Endothelial cell of umbilical vein (primary cell): ENCODE measurements at regions not wholly inside any gene's neighbourhood (a gene's known extent, or its start where the extent isn't known, plus 50 kb on each side); places are given as distances from the start of the nearest gene placed in this dataset.

Experiments
- BruUV-seq: library from RNA; stranded (reverse); fragments of 400-500 nt; replicated peaks from 2 replicates; lab custom pipeline; 2021; lab: Mats Ljungman, UMichigan
- CTCF ChIA-PET: fragments of 300-600, 350-600 bp; sonication (Branson Sonifier 250); formaldehyde crosslinking; loops from one replicate; lab custom pipeline; 2021; ENCODE audit warnings: antibody characterized with exemption, inconsistent platforms; lab: Charles Lee
- POLR2A ChIA-PET: fragments of 300-600, 350-600 bp; sonication (Branson Sonifier 250); formaldehyde crosslinking; loops from one replicate; lab custom pipeline; 2021; ENCODE audit warnings: antibody characterized with exemption, inconsistent platforms; lab: Charles Lee
- DNase-seq: peaks from one replicate; pipeline ENCODE4 v3.0.0-alpha.2; 2011; ENCODE audit warnings: low read depth, low spot score
- FAIRE-seq: peaks from 2 replicates; lab custom pipeline; 2011; peaks lifted over from hg19 to GRCh38; lab: Jason Lieb, UNC
- H2AFZ ChIP-seq: 2 replicates; pipeline ENCODE4 v1.6.0; 2012; ENCODE audit warnings: low read depth, low read length, control low read depth, inconsistent platforms
- H3K27ac ChIP-seq: 2 replicates; pipeline ENCODE4 v1.5.1; 2011; ENCODE audit warnings: low read depth, mild to moderate bottlenecking, control low read depth, low read length, moderate library complexity; ENCODE audit not compliant: insufficient read depth
- H3K27me3 ChIP-seq, 2 experiments: 2 replicates each; pipeline versions ENCODE4 v1.6.0 to v1.6.1; 2011; ENCODE audit warnings: low read length in 2 of 2, mixed read lengths in 1 of 2; ENCODE audit not compliant: control insufficient read depth in 2 of 2, insufficient read depth in 2 of 2
- H3K36me3 ChIP-seq, 2 experiments: 2 replicates in 1 of 2; 3 replicates in 1 of 2; pipeline ENCODE4 v1.5.1; 2011; ENCODE audit warnings: low read length in 2 of 2, mild to moderate bottlenecking in 1 of 2, moderate library complexity in 1 of 2; ENCODE audit not compliant: control insufficient read depth in 2 of 2, insufficient read depth in 2 of 2; ENCODE audit errors: extremely low read depth in 1 of 2
- H3K4me1 ChIP-seq: 3 replicates; pipeline ENCODE4 v1.5.1; 2011; ENCODE audit warnings: mild to moderate bottlenecking, low read length; ENCODE audit not compliant: control insufficient read depth, insufficient read depth; ENCODE audit errors: extremely low read depth
- H3K4me2 ChIP-seq: 2 replicates; pipeline ENCODE4 v1.6.1; 2011; ENCODE audit warnings: low read length, control low read depth, mixed read lengths; ENCODE audit not compliant: insufficient read depth
- H3K4me3 ChIP-seq, 3 experiments: fragments of 200-600 bp in 1 of 3; sonication (generic), shearing (Covaris generic) in 1 of 3; replicated peaks in 1 of 3; 2 replicates each; pipeline ENCODE4 v1.5.1; 2011 to 2016; ENCODE audit warnings: control low read depth in 3 of 3, low read length in 3 of 3, mild to moderate bottlenecking in 2 of 3, inconsistent platforms in 1 of 3, low read depth in 1 of 3, moderate library complexity in 1 of 3; ENCODE audit not compliant: insufficient read depth in 1 of 3
- H3K79me2 ChIP-seq: 2 replicates; pipeline ENCODE4 v1.6.0; 2012; ENCODE audit warnings: low read length, inconsistent platforms; ENCODE audit not compliant: control insufficient read depth, insufficient read depth
- H3K9ac ChIP-seq: replicated peaks from 2 replicates; pipeline ENCODE3; 2011; ENCODE audit warnings: low read length, control low read depth; ENCODE audit not compliant: insufficient read depth; ENCODE audit errors: extremely low read depth
- H3K9me1 ChIP-seq: replicated peaks from 3 replicates; pipeline ENCODE4 v1.6.0; 2011; ENCODE audit warnings: mild to moderate bottlenecking, low read length; ENCODE audit not compliant: control insufficient read depth, insufficient read depth; ENCODE audit errors: extremely low read depth
- H3K9me3 ChIP-seq: replicated peaks from 2 replicates; pipeline ENCODE4 v1.5.1; 2012; ENCODE audit warnings: low read length, inconsistent platforms; ENCODE audit not compliant: control insufficient read depth, insufficient read depth
- H4K20me1 ChIP-seq: replicated peaks from 2 replicates; pipeline ENCODE3; 2011; ENCODE audit warnings: mild to moderate bottlenecking, low read length; ENCODE audit not compliant: control insufficient read depth, insufficient read depth; ENCODE audit errors: extremely low read depth
- CTCF ChIP-seq, 2 donors: IDR thresholded peaks; 1 replicate in 1 of 2; 2 replicates in 1 of 2; pipeline ENCODE4 v1.5.1; 2011; ENCODE audit warnings: low read length in 2 of 2, mild to moderate bottlenecking in 2 of 2, moderate library complexity in 2 of 2, control low read depth in 1 of 2, inconsistent platforms in 1 of 2, low read depth in 1 of 2; ENCODE audit not compliant: insufficient read depth in 1 of 2; ENCODE audit errors: extremely low read depth in 1 of 2
- EZH2 ChIP-seq: IDR thresholded peaks from 2 replicates; pipeline ENCODE4 v1.6.1; 2012; ENCODE audit warnings: borderline replicate concordance, low read depth, mild to moderate bottlenecking, moderate library complexity, low read length, inconsistent platforms; ENCODE audit not compliant: severe bottlenecking
- FOS ChIP-seq: IDR thresholded peaks from 2 replicates; pipeline ENCODE4 v1.6.1; 2011; ENCODE audit warnings: mild to moderate bottlenecking, low read length, moderate library complexity, borderline replicate concordance; ENCODE audit not compliant: insufficient read depth
- GATA2 ChIP-seq: IDR thresholded peaks from 2 replicates; pipeline ENCODE4 v1.7.0; 2011; ENCODE audit warnings: low read depth, mild to moderate bottlenecking, moderate library complexity, mixed read lengths, low read length; ENCODE audit not compliant: insufficient read length, insufficient read depth
- JUN ChIP-seq: IDR thresholded peaks from 2 replicates; pipeline ENCODE4 v1.6.1; 2011; ENCODE audit warnings: borderline replicate concordance, low read depth; ENCODE audit not compliant: insufficient read length, insufficient read depth
- MAX ChIP-seq: IDR thresholded peaks from 2 replicates; pipeline ENCODE4 v1.6.1; 2011; ENCODE audit not compliant: insufficient read depth, insufficient read length
- MYC ChIP-seq: IDR thresholded peaks from one replicate; pipeline ENCODE4 v1.6.1; 2011; ENCODE audit warnings: mild to moderate bottlenecking, low read depth, low read length
- POLR2A ChIP-seq: IDR thresholded peaks from 2 replicates; pipeline ENCODE4 v1.6.1; 2012; ENCODE audit warnings: low read depth, mild to moderate bottlenecking, control low read depth, low read length
- POLR2AphosphoS5 ChIP-seq: IDR thresholded peaks from 2 replicates; pipeline ENCODE4 v1.6.1; 2012; ENCODE audit warnings: low read depth, mild to moderate bottlenecking, control low read depth, low read length, moderate library complexity; ENCODE audit not compliant: insufficient read depth
- dilution Hi-C: fragments of 300-500 bp; cut with MboI; formaldehyde crosslinking; loops from one replicate; pipeline ENCODE4 v1.15.0; 2019; ENCODE audit warnings: low sequenced_read_pairs; ENCODE audit not compliant: extremely low pct_ligation_motif_present
- intact Hi-C: fragments of 100-400 bp; cut with micrococcal nuclease; formaldehyde crosslinking; loops from one replicate; pipeline ENCODE4 v1.10.0; 2022

- intact Hi-C loops (no loop called here), dilution Hi-C loops (no loop called here)
- Histone ChIP-seq H3K4me3 (no peak overlapping the region), H2AFZ (no peak overlapping the region), H4K20me1 (no peaks in the 10 kb centered on the region), H3K9me1 (no peaks in the 10 kb centered on the region), H3K36me3 (no peaks in the 10 kb centered on the region), H3K79me2 (no peaks in the 10 kb centered on the region), H3K27ac (no peak overlapping the region), H3K9ac (no peak overlapping the region), H3K4me1 (no peaks in the 10 kb centered on the region), H3K9me3 (no peaks in the 10 kb centered on the region), H3K4me2 (no peak overlapping the region), H3K27me3 (no peaks in the 10 kb centered on the region)
- no peak for DNase-seq
- no peak for FAIRE-seq
- no TSS peak for BruUV-seq
- POLR2A ChIA-PET: no interaction called here
- TF ChIP-seq FOS: no peak
- TF ChIP-seq MAX: no peak
- TF ChIP-seq CTCF (IDR thresholded peaks at IDR 0.05; ENCODE audit: extremely low read depth in 1 of 2, insufficient read depth in 1 of 2, low read depth in 1 of 2, low read length in 2 of 2): no peak
- TF ChIP-seq JUN: no peak
- TF ChIP-seq POLR2A: no peak
- TF ChIP-seq EZH2: no peak
- no peak for TF ChIP-seq POLR2AphosphoS5
- TF ChIP-seq MYC: no peak
- TF ChIP-seq GATA2: no peak
- CTCF ChIA-PET: no interaction called here
Measured at GRCh38 chr19:20385061-20385460, 180.5 kb downstream of the ZNF737 start.
